ENCODE measurements at regions not wholly inside any gene's neighbourhood (a gene's known extent, or its start where the extent isn't known, plus 50 kb on each side); places are given as distances from the start of the nearest gene placed in this dataset.

- H3K27ac ChIP-seq: no peak overlapping the region
- no peak for TF ChIP-seq CTCF (conservative IDR thresholded peaks at IDR 0.05)
These were observed 394.5 kb downstream of the RERGL start for GRCh38 chr12:17695495-17695894.

- no peak for TF ChIP-seq CTCF (conservative IDR thresholded peaks at IDR 0.05)
- H3K27ac ChIP-seq: no peak overlapping the region
These were observed 398.6 kb downstream of the RERGL start for GRCh38 chr12:17691369-17691768.

- no peak for TF ChIP-seq CTCF (conservative IDR thresholded peaks at IDR 0.05)
These were observed 409.8 kb downstream of the RERGL start for GRCh38 chr12:17680220-17680619.

DNA sequence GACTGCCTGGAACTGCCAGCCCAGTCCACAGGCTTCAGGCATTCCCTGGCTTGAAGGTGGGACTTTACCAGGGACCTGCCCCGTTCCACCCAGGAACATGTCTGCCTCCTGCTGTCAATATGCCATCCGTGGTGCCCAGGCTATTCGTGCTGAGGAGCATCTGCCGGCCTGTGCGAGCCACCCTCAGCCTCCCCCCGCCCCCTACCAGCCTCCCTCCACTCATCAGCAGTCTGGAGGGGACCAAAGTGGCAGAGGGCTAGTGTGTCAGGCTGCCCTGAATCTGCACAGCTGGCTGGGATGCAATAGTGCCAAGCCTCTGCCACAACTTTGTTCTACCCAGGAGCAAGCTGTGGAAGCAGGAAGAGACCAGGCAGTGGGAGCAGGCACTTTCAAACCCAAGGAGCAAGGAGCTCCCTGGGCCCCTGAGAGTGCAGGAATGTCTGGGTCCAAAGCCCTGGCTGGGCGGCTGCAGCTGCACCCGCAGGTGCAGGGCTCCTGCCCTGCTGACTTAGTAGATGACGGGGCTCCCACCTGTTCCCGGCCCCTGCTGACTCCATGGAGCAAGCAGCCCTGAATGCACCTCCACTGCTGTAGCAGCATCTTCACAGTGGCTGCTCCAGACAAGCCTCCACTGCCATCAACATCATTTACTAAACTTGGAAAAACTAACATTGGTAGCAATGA lies 423.2 kb downstream of the RERGL start:
- no peak for TF ChIP-seq CTCF (conservative IDR thresholded peaks at IDR 0.05)
- H3K27ac ChIP-seq: no peak overlapping the region

More at GRCh38 chr12:17680220-17680619, 409.8 kb downstream of the RERGL start:
- no peak overlapping the region for H3K27ac ChIP-seq

DNA sequence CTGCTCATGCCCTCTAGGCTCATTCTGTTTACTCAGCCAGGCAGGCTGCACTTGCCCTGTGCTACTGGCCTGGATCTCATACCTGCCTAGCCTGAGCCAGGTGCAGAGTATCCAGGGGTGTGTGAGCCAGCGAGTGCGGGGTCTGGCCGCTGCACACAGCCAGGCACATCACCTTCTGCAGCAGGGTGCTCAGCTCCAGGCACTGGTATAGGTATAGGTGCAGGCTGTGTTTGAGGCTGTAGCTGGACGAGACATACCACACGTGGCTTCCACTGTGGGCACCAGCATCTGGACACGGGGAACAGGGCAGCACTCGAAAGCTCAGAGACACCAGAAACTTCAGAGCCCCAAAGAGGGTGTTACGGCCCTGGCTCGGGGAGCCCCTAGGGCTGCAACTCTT lies 424.2 kb downstream of the RERGL start:
- no peak overlapping the region for H3K27ac ChIP-seq
- no peak for TF ChIP-seq CTCF (conservative IDR thresholded peaks at IDR 0.05)

GRCh38 chr12:17661250-17661649 lies 428.7 kb downstream of the RERGL start:
- no peak overlapping the region for H3K27ac ChIP-seq
- TF ChIP-seq CTCF (conservative IDR thresholded peaks at IDR 0.05): no peak

DNA sequence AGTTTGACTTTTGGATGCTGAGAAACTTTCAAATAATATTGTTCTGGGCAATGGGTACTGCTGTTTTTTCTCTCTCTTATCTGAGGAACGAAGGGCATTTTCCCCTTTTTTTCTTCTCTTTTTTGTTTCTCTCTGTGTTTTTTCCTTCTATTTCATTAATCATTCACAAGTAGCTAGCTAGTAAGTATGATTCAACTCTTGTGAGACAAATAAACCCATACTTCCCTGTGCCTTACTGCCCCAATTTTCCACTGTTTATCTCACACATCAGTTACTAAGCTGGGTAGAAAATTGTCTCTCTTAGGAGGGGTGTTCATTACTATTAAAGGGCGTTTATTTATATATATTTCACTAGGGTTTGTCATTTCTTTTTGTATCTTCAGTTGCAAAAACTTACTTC lies 437.6 kb downstream of the RERGL start:
- no peak overlapping the region for H3K27ac ChIP-seq
- no peak for TF ChIP-seq CTCF (conservative IDR thresholded peaks at IDR 0.05)

Measured in VCaP (cell line).